Suprapubic skin (tissue), 3 donors: ENCODE measurements at regions not wholly inside any gene's neighbourhood (a gene's known extent, or its start where the extent isn't known, plus 50 kb on each side); places are given as distances from the start of the nearest gene placed in this dataset.

ENCODE experiments used
- POLR2A ChIP-seq, 2 donors: fragments of 450-650 bp; IDR thresholded peaks; one replicate each; pipeline ENCODE4 v1.6.1; 2017; ENCODE audit warnings: antibody characterized with exemption in 2 of 2, mild to moderate bottlenecking in 2 of 2, moderate library complexity in 2 of 2
- TF ChIP-seq, protein P1 (sequence below), 2 donors: fragments of 200-600 bp in 1 of 2; fragments of 450-650 bp in 1 of 2; sonication (generic) in 1 of 2; IDR thresholded peaks; one replicate each; pipeline ENCODE4 v1.5.1; 2016 to 2019; ENCODE audit warnings: antibody characterized with exemption in 2 of 2, mild to moderate bottlenecking in 1 of 2, moderate library complexity in 1 of 2

DNA sequence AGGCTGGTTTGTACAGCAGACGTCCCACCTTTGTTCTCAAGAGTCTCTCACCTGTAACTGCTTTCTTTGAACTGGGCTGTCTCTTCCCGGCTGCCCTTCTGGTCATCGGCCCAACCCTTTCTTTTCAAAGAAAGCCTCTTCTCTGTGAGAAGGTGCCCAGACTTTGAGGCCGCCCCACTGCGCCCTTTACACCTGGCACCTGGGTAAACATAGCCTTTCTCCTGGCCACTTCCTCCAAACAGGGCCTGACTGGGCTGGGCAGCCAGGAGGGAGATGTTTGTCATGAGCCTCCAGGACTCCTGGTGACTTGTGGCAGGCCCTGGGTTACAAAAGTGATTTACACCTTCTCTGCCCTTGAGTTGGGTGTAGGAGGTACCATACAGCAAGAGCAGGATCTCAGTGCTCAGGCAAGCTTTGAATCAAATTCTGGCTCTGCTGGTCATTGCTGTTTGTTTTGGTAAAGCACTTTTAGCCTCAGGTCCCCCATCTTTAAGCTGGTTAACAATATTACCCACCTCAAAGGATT is 127.2 kb upstream of the CXCL14 start:
- TF ChIP-seq, protein P1, sequence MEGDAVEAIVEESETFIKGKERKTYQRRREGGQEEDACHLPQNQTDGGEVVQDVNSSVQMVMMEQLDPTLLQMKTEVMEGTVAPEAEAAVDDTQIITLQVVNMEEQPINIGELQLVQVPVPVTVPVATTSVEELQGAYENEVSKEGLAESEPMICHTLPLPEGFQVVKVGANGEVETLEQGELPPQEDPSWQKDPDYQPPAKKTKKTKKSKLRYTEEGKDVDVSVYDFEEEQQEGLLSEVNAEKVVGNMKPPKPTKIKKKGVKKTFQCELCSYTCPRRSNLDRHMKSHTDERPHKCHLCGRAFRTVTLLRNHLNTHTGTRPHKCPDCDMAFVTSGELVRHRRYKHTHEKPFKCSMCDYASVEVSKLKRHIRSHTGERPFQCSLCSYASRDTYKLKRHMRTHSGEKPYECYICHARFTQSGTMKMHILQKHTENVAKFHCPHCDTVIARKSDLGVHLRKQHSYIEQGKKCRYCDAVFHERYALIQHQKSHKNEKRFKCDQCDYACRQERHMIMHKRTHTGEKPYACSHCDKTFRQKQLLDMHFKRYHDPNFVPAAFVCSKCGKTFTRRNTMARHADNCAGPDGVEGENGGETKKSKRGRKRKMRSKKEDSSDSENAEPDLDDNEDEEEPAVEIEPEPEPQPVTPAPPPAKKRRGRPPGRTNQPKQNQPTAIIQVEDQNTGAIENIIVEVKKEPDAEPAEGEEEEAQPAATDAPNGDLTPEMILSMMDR (IDR thresholded peaks at IDR 0.05) = no peak
- no peak for TF ChIP-seq POLR2A (IDR thresholded peaks at IDR 0.05)
